Esophagus muscularis mucosa (tissue), 4 donors: ENCODE measurements at regions not wholly inside any gene's neighbourhood (a gene's known extent, or its start where the extent isn't known, plus 50 kb on each side); places are given as distances from the start of the nearest gene placed in this dataset.

Experiments used
- EP300 ChIP-seq: sonication (generic); formaldehyde crosslinking; IDR thresholded peaks from one replicate; pipeline ENCODE4 v1.6.1; 2017; ENCODE audit warnings: antibody characterized with exemption
- POLR2A ChIP-seq: fragments of 450-650 bp; IDR thresholded peaks from one replicate; pipeline ENCODE4 v1.6.1; 2017; ENCODE audit warnings: antibody characterized with exemption, moderate library complexity, mild to moderate bottlenecking, low read depth
- POLR2AphosphoS5 ChIP-seq, 2 donors: sonication (generic); formaldehyde crosslinking; IDR thresholded peaks; one replicate each; pipeline ENCODE4 v1.6.1; 2017; ENCODE audit warnings: antibody characterized with exemption in 2 of 2
- TF ChIP-seq, protein P1 (sequence below), 3 experiments: fragments of 200-600 bp in 2 of 3; fragments of 450-650 bp in 1 of 3; sonication (generic) in 2 of 3; IDR thresholded peaks; one replicate each; pipeline ENCODE4 v1.5.1; 2017 to 2019; ENCODE audit warnings: antibody characterized with exemption in 3 of 3, mild to moderate bottlenecking in 2 of 3, moderate library complexity in 1 of 3

- TF ChIP-seq, protein P1, sequence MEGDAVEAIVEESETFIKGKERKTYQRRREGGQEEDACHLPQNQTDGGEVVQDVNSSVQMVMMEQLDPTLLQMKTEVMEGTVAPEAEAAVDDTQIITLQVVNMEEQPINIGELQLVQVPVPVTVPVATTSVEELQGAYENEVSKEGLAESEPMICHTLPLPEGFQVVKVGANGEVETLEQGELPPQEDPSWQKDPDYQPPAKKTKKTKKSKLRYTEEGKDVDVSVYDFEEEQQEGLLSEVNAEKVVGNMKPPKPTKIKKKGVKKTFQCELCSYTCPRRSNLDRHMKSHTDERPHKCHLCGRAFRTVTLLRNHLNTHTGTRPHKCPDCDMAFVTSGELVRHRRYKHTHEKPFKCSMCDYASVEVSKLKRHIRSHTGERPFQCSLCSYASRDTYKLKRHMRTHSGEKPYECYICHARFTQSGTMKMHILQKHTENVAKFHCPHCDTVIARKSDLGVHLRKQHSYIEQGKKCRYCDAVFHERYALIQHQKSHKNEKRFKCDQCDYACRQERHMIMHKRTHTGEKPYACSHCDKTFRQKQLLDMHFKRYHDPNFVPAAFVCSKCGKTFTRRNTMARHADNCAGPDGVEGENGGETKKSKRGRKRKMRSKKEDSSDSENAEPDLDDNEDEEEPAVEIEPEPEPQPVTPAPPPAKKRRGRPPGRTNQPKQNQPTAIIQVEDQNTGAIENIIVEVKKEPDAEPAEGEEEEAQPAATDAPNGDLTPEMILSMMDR (IDR thresholded peaks at IDR 0.05) = no peak
- no peak for TF ChIP-seq POLR2AphosphoS5 (IDR thresholded peaks at IDR 0.05)
- TF ChIP-seq POLR2A = no peak
- TF ChIP-seq EP300 = no peak
Observed at GRCh38 chr6:33952016-33952415, 148.2 kb upstream of the MLN start.
